H1 (cell line): ENCODE measurements at regions not wholly inside any gene's neighbourhood (a gene's known extent, or its start where the extent isn't known, plus 50 kb on each side); places are given as distances from the start of the nearest gene placed in this dataset.

Experiments
- CTCF ChIA-PET: fragments of 300-600 bp; sonication (Branson Sonifier 250); formaldehyde crosslinking; loops from one replicate; lab custom pipeline; 2021; ENCODE audit not compliant: partially characterized antibody; lab: Charles Lee
- POLR2A ChIA-PET: fragments of 300-600 bp; sonication (Branson Sonifier 250); formaldehyde crosslinking; loops from one replicate; lab custom pipeline; 2021; ENCODE audit warnings: inconsistent platforms; ENCODE audit not compliant: partially characterized antibody; lab: Charles Lee
- DNase-seq, 2 experiments: peaks; one replicate each; pipeline versions ENCODE4 v3.0.0 to v3.0.0-alpha.2; 2010 to 2022; ENCODE audit warnings: low spot score in 2 of 2, low read depth in 1 of 2, mixed read lengths in 1 of 2
- FAIRE-seq: peaks from 2 replicates; lab custom pipeline; 2011; peaks lifted over from hg19 to GRCh38; lab: Jason Lieb, UNC
- H2AFZ ChIP-seq: 2 replicates; pipeline ENCODE4 v1.8.1; 2012; ENCODE audit warnings: low read length, inconsistent platforms
- H2AK5ac ChIP-seq: 2 replicates; pipeline ENCODE4 v1.6.1; 2013; ENCODE audit warnings: low read depth, low read length
- H2BK120ac ChIP-seq: replicated peaks from 2 replicates; pipeline ENCODE3; 2013; ENCODE audit warnings: low read depth, low read length, inconsistent platforms
- H2BK12ac ChIP-seq: 2 replicates; pipeline ENCODE4 v1.6.1; 2013; ENCODE audit warnings: low read depth, low read length
- H2BK15ac ChIP-seq: 2 replicates; pipeline ENCODE4 v1.6.1; 2013; ENCODE audit warnings: low read length
- H2BK20ac ChIP-seq: 2 replicates; pipeline ENCODE4 v1.6.1; 2013; ENCODE audit warnings: low read length
- H2BK5ac ChIP-seq: 2 replicates; pipeline ENCODE4 v1.6.1; 2013; ENCODE audit warnings: low read depth, low read length
- H3K14ac ChIP-seq: 2 replicates; pipeline ENCODE4 v1.6.1; 2013; ENCODE audit warnings: inconsistent platforms; ENCODE audit not compliant: insufficient read length
- H3K18ac ChIP-seq: 2 replicates; pipeline ENCODE4 v1.6.1; 2013; ENCODE audit warnings: low read length; ENCODE audit errors: extremely low read depth
- H3K23ac ChIP-seq: 2 replicates; pipeline ENCODE4 v1.6.1; 2013; ENCODE audit warnings: inconsistent platforms; ENCODE audit not compliant: insufficient read length
- H3K23me2 ChIP-seq: 2 replicates; pipeline ENCODE4 v1.6.1; 2013; ENCODE audit warnings: low read depth, low read length
- H3K27ac ChIP-seq: 2 replicates; pipeline ENCODE4 v1.6.1; 2011; ENCODE audit warnings: low read depth, low read length, inconsistent platforms
- H3K27me3 ChIP-seq, 4 experiments: replicated peaks in 1 of 4; 1 replicate in 1 of 4; 2 replicates in 3 of 4; pipeline versions ENCODE4 v1.6.1 to v1.8.1; 2011 to 2013; ENCODE audit warnings: low read length in 3 of 4, mild to moderate bottlenecking in 3 of 4, inconsistent platforms in 2 of 4, mixed read lengths in 2 of 4, moderate library complexity in 1 of 4; ENCODE audit not compliant: control insufficient read depth in 3 of 4, insufficient read depth in 3 of 4; ENCODE audit errors: extremely low read depth in 1 of 4
- H3K36me3 ChIP-seq, 4 experiments: 2 replicates each; pipeline versions ENCODE4 v1.6.1 to v1.8.1; 2011 to 2013; ENCODE audit warnings: mild to moderate bottlenecking in 4 of 4, low read length in 3 of 4, moderate library complexity in 2 of 4, control low read depth in 1 of 4, inconsistent platforms in 1 of 4; ENCODE audit not compliant: insufficient read depth in 4 of 4, control insufficient read depth in 2 of 4
- H3K4ac ChIP-seq: replicated peaks from 2 replicates; pipeline ENCODE3; 2013; ENCODE audit warnings: low read length, low read depth, mixed read lengths, inconsistent platforms; ENCODE audit not compliant: insufficient read length
- H3K4me1 ChIP-seq, 4 experiments: replicated peaks in 1 of 4; 1 replicate in 1 of 4; 2 replicates in 3 of 4; pipeline versions ENCODE4 v1.6.1 to v1.8.1; 2011 to 2013; ENCODE audit warnings: low read length in 3 of 4, inconsistent platforms in 2 of 4, mixed read lengths in 1 of 4; ENCODE audit not compliant: insufficient read depth in 4 of 4, control insufficient read depth in 3 of 4
- H3K4me2 ChIP-seq, 2 experiments: 2 replicates each; pipeline versions ENCODE4 v1.6.1 to v1.8.1; 2011 to 2013; ENCODE audit warnings: low read depth in 2 of 2, low read length in 2 of 2, control low read depth in 1 of 2, inconsistent platforms in 1 of 2, mild to moderate bottlenecking in 1 of 2; ENCODE audit not compliant: insufficient read depth in 1 of 2
- H3K4me3 ChIP-seq, 4 experiments: fragments of 200-600, 300-600 bp in 1 of 4; sonication (generic), shearing (Covaris generic), sonication (Bioruptor Twin) in 1 of 4; 2 replicates each; pipeline versions ENCODE4 v1.5.1 to v1.8.1; 2011 to 2016; ENCODE audit warnings: low read length in 4 of 4, low read depth in 3 of 4, control low read depth in 2 of 4, inconsistent platforms in 2 of 4, mild to moderate bottlenecking in 2 of 4, mixed read lengths in 1 of 4, moderate library complexity in 1 of 4; ENCODE audit not compliant: insufficient read depth in 2 of 4; ENCODE audit errors: extremely low read depth in 1 of 4
- H3K56ac ChIP-seq: replicated peaks from 2 replicates; pipeline ENCODE3; 2013; ENCODE audit warnings: low read depth, mild to moderate bottlenecking, mixed read lengths, low read length, inconsistent platforms; ENCODE audit not compliant: insufficient read length
- H3K79me1 ChIP-seq: 2 replicates; pipeline ENCODE4 v1.6.1; 2013; ENCODE audit warnings: low read depth, low read length, control low read depth
- H3K79me2 ChIP-seq, 2 experiments: 2 replicates each; pipeline versions ENCODE4 v1.6.1 to v1.8.1; 2012 to 2013; ENCODE audit warnings: low read length in 2 of 2, mild to moderate bottlenecking in 2 of 2, inconsistent platforms in 1 of 2; ENCODE audit not compliant: insufficient read depth in 2 of 2, control insufficient read depth in 1 of 2
- H3K9ac ChIP-seq, 4 experiments: replicated peaks in 1 of 4; 1 replicate in 1 of 4; 2 replicates in 3 of 4; pipeline versions ENCODE4 v1.6.1 to v1.8.1; 2011 to 2013; ENCODE audit warnings: low read depth in 3 of 4, low read length in 3 of 4, control low read depth in 2 of 4, mild to moderate bottlenecking in 2 of 4, moderate library complexity in 2 of 4, inconsistent platforms in 1 of 4; ENCODE audit errors: extremely low read depth in 1 of 4
- H3K9me3 ChIP-seq, 2 experiments: 2 replicates each; pipeline versions ENCODE4 v1.6.1 to v1.8.1; 2012 to 2013; ENCODE audit warnings: mild to moderate bottlenecking in 2 of 2, moderate library complexity in 2 of 2, control low read depth in 1 of 2, inconsistent platforms in 1 of 2, low read depth in 1 of 2, low read length in 1 of 2, mixed read lengths in 1 of 2; ENCODE audit not compliant: insufficient read depth in 2 of 2
- H4K20me1 ChIP-seq, 2 experiments: replicated peaks in 1 of 2; 2 replicates each; pipeline versions ENCODE3 to v1.8.1; 2011 to 2013; ENCODE audit warnings: inconsistent platforms in 2 of 2, low read length in 2 of 2, mild to moderate bottlenecking in 1 of 2; ENCODE audit not compliant: insufficient read depth in 2 of 2, control insufficient read depth in 1 of 2
- H4K5ac ChIP-seq: 2 replicates; pipeline ENCODE4 v1.6.1; 2013; ENCODE audit warnings: low read length, low read depth, mixed read lengths, inconsistent platforms; ENCODE audit not compliant: insufficient read length
- H4K8ac ChIP-seq: 2 replicates; pipeline ENCODE4 v1.8.0; 2013; ENCODE audit warnings: mild to moderate bottlenecking, moderate library complexity, low read length, inconsistent platforms; ENCODE audit not compliant: insufficient read depth; ENCODE audit errors: extremely low read depth
- H4K91ac ChIP-seq: replicated peaks from 2 replicates; pipeline ENCODE3; 2013; ENCODE audit warnings: low read length, mixed read lengths, inconsistent platforms; ENCODE audit not compliant: insufficient read length
- ASH2L ChIP-seq: fragments of 200-600, 300-600 bp; sonication (generic); IDR thresholded peaks from one replicate; pipeline ENCODE4 v1.7.1; 2017; ENCODE audit warnings: low read length
- BACH1 ChIP-seq: IDR thresholded peaks from 2 replicates; pipeline ENCODE4 v1.6.1; 2012; ENCODE audit warnings: low read length, improper control_type of control experiment
- NANOG ChIP-seq: IDR thresholded peaks from 2 replicates; pipeline ENCODE4 v1.6.1; 2011; ENCODE audit warnings: low read length, low read depth, mild to moderate bottlenecking, inconsistent platforms; ENCODE audit not compliant: insufficient read depth, poor library complexity, severe bottlenecking
- NRF1 ChIP-seq: IDR thresholded peaks from 2 replicates; pipeline ENCODE4 v1.6.1; 2011; ENCODE audit warnings: mild to moderate bottlenecking, low read depth, low read length, improper control_type of control experiment
- SAP30 ChIP-seq: fragments of 300-600 bp; sonication (generic); IDR thresholded peaks from 2 replicates; pipeline ENCODE4 v1.7.1; 2012; ENCODE audit warnings: low read length, moderate library complexity, mild to moderate bottlenecking, inconsistent platforms; ENCODE audit not compliant: insufficient read depth, insufficient replicate concordance
- SRF ChIP-seq: IDR thresholded peaks from 2 replicates; pipeline ENCODE4 v1.6.1; 2011; ENCODE audit warnings: mild to moderate bottlenecking, low read depth, low read length, moderate library complexity
- TBP ChIP-seq: IDR thresholded peaks from 2 replicates; pipeline ENCODE4 v1.6.1; 2011; ENCODE audit warnings: low read depth, low read length, improper control_type of control experiment
- WGBS, 2 experiments: shearing (Covaris generic) in 1 of 2; methylation state at CpG; one replicate each; pipeline versions ENCODE4 v1.1.6 to v1.1.7; 2013 to 2015; ENCODE audit warnings: low lambda C conversion rate in 2 of 2, mixed read lengths in 2 of 2, inconsistent platforms in 1 of 2, low coverage in 1 of 2, missing lambda C conversion rate in 1 of 2; ENCODE audit not compliant: insufficient replicate concordance in 2 of 2, insufficient coverage in 1 of 2, insufficient read length in 1 of 2; ENCODE audit errors: extremely low coverage in 1 of 2, missing lambda C conversion rate in 1 of 2; 5-methylcytosine and 5-hydroxymethylcytosine counted together

DNA sequence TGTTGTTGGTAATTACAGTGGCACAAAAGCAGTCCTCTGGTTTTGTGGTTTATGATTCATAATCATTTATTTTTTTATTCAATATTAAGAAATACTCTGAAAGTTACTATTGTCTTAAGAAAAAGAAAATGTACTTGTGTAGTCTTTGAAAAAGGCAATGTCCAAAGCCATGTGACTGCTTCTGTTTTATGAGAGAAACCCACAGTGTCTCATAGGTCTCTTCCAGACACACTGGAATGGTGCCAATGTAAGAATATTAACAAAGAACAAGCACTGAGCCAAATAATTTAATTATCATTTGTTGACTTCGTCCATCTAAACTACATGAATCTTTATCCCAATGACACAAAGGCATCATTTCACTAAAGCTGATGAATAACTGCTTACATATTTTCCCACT is 62.5 kb downstream of the RPRM start:
- FAIRE-seq = no peak
- WGBS, 2 experiments = 96% methylated on average over 1 of the region's 1 CpG; no CpG with 5 or more reads in 1 of the 2 experiments

More for the DNA sequence above, 62.5 kb downstream of the RPRM start:
- Histone ChIP-seq H3K4me3 (no peak overlapping the region), H2BK12ac (no peak overlapping the region), H3K56ac (no peak overlapping the region), H2BK20ac (no peak overlapping the region), H3K9ac (no peak overlapping the region), H2BK120ac (no peak overlapping the region), H3K27me3 (no peaks in the 10 kb centered on the region), H3K23me2 (no peaks in the 10 kb centered on the region), H3K79me1 (no peaks in the 10 kb centered on the region), H3K79me2 (no peaks in the 10 kb centered on the region), H3K14ac (no peak overlapping the region), H2BK5ac (no peak overlapping the region), H4K8ac (no peak overlapping the region), H3K36me3 (no peaks in the 10 kb centered on the region), H3K27ac (no peak overlapping the region), H3K9me3 (no peaks in the 10 kb centered on the region), H2AK5ac (no peak overlapping the region), H4K91ac (no peak overlapping the region), H3K4me1 (peaks cover 0 to 3% (median 0%) of the 10 kb centered on the region in 4 experiments; a peak in 1 of 7 replicates), H3K23ac (no peak overlapping the region), H3K18ac (no peak overlapping the region), H4K20me1 (no peaks in the 10 kb centered on the region), H4K5ac (no peak overlapping the region), H3K4ac (no peak overlapping the region), H2BK15ac (no peak overlapping the region), H2AFZ (no peak overlapping the region), H3K4me2 (no peak overlapping the region)
- TF ChIP-seq TBP = no peak
- no peak for TF ChIP-seq ASH2L
- no peak for TF ChIP-seq NRF1
- no peak for TF ChIP-seq BACH1
- TF ChIP-seq SRF = no peak
- TF ChIP-seq SAP30 = no peak
- TF ChIP-seq NANOG = no peak
- POLR2A ChIA-PET = no interaction called here
- DNase-seq = no peak
- CTCF ChIA-PET = no interaction called here
